Stimulated activated CD8-positive, alpha-beta memory T cell treated with anti-CD3 and anti-CD28 coated beads, Interleukin-12 subunit alpha, Interleukin-12 subunit beta, amount 100 ng/mL, for 1 hour (primary cell): ENCODE measurements at regions not wholly inside any gene's neighbourhood (a gene's known extent, or its start where the extent isn't known, plus 50 kb on each side); places are given as distances from the start of the nearest gene placed in this dataset.
"Not testable (repeated sequence)": the region's sequence is repeated elsewhere in the genome, so short reads cannot be mapped to it uniquely, and the experiment has no call there.

Experiments used
- DNase-seq: peaks from one replicate; pipeline ENCODE4 v3.0.0-alpha.2; 2020; ENCODE audit warnings: low read depth

DNA sequence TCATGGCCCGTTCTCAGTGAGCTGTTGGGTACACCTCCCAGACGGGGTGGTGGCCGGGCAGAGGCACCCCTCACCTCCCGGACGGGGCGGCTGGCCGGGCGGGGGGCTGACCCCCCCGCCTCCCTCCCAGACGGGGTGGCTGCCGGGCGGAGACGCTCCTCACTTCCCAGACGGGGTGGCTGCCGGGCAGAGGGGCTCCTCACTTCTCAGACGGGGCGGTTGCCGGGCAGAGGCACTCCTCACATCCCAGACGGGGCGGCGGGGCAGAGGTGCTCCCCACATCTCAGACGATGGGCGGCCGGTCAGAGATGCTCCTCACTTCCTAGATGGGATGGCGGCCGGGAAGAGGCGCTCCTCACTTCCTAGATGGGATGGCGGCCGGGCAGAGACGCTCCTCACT lies 129.7 kb upstream of the DAAM1 start:
- DNase-seq: not testable (repeated sequence)

DNA sequence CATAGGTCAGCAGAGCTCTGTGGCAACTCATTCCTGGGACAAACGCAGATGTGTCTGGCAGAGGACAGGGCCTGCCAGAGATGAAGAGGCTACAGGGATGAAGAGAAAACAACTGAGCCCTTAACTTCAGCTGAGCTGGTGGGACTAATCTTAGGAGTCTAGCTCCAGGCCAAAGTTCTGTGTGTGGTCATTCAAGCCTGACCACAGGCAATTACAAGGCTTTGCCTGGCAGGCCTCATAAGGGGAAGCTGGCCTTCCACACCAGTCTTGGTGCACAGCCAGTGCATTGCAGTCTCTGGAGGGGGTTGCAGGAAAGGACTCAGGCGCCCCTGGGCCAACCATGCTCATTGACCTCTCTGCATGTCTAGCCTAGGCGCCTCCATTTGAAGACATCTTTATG lies 127.6 kb upstream of the DAAM1 start:
- no peak for DNase-seq

DNA sequence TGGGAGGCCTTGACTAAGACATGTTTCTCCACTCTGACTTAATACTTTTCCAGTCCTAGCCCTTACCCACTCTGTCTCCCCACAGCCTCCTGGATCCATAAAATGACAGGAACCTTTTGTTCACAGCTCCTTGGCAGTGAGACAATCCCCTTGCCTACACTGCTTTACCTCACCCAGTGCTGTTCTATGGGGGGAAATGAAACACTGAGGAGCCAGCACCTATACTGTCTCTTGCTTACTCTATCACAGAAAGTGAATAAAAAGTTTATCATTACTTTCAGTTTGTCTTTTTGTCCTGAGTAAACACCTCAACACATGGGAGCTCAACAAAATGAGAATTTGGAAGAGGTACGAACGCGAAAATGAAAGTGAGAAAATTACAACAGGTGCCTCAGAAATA lies 127.2 kb upstream of the DAAM1 start:
- DNase-seq: no peak

DNA sequence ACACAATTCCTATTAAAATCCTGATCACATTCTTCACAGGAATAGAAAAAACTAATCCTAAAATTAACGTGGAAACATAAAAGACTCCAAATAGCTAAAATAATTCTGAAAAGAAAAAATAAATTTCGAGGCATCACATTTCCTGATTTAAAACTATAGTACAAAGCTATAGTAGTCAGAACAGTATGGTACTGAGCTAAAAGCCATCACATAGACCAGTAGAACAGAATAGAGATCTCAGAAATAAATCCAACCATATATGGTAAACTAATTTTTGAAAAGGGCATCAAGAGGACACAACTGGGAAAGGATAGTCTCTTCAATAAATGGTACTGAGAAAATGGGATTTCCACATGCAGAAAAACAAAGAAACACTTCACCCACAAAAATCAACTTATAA lies 125.2 kb upstream of the DAAM1 start:
- DNase-seq: no peak

DNA sequence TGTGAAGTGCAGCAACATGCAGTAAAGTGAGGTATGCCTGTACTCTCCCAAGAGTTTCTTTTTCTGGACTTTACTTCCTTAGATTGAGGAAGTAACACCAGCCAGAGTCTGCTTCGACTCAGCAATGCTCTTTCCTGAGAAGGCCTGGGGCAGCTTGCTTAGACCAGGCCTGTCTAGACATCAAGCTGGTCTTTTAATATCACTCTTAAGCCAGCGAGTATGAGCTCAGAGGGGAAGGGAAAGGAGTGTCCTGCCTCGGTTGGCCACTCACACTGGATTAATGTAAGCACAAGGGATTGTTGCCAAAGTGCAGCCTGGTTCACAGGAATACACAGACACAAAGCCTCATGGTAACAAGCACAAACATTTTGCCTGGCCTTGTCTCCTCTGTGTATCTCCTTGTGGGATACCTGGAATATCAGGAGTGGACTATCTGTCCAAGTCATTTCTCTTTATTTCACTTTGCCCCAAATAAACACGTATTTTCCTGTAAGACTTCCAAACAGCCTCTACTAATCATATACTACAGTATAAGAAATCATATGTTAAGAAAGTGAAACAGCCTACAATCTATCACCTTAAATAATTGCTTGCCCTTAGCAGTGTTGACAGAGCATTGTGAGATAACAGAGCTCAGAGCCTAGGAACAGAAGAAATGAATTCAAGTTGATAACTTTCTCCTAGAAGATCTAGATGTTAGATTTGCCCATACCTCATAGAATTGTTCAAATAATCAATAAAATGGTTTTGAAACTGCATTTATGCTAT lies 121.2 kb upstream of the DAAM1 start:
- no peak for DNase-seq

DNA sequence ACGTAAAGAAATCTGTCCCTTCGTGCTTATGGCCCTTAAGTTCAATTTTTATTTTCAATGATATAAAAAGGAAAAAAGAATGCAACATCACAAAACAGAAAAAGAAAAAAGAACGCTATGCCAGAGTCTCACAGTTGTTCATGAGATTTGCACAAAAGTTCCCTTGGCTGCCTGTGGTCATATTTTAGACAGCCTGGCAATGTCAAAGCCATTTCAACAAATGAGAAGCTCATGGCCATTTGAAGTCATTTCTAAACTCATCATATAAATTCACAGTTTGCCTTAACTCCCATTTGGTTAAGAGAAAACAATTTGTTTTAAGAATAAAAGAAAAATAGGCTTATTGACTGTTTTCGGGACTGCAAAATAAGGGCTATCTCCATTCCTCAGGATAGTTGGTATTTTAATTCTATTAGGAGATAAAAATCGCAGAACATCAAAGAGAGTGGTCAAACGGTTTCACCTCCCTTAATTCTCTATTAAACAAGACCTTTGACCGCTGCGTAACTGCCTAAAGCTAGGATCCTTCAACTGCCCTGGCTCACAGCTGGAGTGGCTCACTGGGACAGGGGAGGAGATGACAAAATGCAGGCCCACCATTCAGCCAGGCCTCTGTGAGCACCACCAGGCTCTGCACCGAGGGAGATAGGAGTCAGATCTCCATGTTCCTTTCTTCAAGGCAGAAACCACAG lies 119.2 kb upstream of the DAAM1 start:
- no peak for DNase-seq

DNA sequence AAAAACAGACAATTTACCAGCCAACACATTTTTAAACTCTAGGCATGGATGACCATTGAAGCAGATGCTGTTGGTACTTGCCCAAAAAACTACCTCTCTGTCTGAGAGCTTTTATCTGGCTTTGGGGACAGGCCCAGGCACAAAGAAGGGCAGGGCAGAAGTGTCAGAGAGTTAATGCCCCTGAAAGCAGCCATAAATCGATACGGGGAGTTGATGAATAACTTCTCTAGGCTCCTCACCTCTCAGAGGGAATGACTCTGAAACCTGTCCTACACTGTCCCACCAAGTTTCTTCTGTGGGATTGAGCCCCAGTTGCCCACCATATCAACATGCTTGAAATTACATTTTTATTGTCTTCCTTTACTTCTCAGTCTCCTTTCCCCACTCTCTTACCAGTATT lies 113.0 kb upstream of the DAAM1 start:
- DNase-seq: no peak

DNA sequence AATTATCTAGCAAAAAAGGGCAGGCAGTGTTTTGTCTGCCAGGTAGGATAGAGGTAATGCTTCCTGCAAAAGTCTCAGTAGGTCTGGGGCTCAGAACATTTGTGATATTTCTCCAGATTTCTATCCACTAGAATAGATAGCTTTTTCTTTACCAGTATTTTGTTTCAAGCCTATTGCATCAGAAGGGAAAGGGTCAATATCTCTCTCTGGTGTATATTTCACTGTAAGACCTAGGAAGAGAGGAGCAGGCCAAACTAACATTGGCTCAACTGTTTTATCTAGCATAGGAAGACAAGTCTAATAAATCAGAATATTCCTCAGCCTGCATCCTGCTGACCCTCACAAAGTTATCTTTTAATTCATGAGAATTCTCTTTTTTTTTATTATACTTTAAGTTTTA lies 106.7 kb upstream of the DAAM1 start:
- no peak for DNase-seq

DNA sequence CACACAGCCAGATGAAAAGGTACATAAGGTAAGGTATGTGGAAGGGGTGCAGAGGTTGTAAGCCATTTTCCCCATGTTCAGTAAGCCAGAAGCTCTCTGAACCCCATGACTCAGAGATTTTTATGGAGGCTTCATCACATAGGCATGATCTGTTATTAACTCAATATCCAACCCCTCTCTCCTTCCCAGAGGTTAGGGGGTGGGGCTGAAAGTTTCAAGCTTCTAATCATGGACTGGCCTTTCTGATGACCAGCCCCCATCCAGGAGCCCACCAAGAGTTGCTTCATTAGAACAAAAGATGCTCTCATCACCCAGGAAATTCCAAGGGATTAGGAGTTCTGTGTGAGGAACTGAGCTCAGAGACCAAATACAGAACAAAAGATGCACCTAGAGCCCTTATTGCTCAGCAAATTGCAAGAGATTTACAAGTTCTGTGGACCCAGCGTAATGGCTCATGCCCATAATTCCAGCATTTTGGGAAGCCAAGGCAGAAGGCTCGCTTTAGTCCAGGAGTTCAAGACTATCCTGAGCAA lies 103.2 kb upstream of the DAAM1 start:
- no peak for DNase-seq

DNA sequence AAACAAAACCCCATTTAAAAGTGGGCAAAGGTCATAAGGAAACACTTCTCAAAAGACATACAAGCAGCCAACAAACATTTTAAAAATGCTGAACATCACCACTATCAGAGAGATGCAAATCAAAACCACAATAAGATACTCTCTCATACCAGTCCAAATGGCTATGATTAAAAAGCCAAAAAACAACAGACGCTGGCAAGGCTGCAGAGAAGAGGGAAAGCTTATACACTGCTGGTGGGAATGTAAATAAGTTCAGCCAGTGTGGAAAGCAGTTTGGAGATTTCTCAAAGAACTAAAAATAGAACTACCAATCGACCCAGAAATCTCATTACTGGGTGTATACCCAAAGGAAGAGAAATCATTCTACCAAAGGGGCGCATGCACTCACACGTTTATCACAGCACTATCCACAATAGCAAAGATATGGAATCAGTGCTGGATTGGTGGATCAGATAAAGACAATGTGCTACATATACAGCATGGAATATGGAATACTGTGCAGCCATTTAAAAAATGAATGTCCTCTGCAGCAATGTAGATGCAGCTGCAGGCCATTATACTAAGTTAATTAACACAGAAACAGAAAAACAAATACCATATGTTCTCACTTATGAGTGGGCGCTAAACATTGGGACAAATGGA lies 102.1 kb upstream of the DAAM1 start:
- no peak for DNase-seq

DNA sequence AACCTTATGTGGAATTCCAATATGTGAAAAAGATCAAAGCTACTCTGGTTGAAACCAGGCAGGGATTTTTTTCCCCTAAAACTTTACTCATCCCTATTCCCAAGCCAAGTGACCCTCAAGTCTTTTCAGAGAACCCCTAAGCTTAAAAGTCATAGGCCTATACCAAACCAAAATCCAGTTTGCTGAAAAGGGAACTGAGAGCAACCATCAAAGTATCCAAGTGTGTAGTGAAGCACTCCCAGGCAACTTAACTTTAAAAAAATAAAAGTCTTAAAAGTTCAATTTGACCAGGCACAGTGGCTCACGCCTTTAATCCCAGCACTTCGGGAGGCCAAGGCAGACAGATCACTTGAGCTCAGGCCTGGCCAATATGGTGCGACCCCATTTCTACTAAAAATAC lies 101.2 kb upstream of the DAAM1 start:
- no peak for DNase-seq

DNA sequence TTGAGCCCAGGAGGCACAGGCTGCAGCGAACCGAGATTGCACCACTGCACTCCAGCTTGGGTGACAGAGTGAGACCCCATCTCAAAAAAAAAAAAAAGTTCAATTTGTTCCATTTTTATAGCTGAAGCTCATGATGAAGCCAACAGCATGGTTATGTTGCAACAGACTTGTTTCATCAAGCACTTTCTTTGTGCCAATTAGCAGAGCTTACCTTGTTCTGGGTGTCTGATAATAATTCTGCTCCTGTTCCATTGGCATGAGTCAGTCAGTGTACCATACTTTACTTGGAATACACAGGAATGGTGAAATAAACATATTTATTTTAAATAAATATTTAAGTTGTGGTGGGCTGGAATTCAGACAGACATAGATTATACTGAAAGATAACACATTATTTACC lies 100.8 kb upstream of the DAAM1 start:
- no peak for DNase-seq

DNA sequence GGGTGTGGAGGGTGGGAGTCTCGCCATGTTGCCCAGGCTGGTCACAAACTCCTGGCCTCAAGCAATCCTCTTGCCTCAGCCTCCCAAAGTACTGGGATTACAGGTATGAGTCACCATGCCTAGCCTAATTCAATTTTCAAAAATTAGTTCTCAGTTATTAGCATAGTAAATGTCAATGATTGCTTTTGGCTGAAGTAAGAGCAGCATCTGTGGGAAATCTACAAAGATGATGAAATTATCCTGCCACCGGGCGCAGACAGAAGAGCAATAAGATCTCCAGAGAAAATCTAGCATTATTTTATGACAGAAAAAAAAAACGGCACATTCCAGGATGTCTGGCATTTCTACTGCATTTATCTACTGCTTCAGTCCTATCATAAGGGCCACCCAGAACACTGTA lies 97.9 kb upstream of the DAAM1 start:
- no peak for DNase-seq

DNA sequence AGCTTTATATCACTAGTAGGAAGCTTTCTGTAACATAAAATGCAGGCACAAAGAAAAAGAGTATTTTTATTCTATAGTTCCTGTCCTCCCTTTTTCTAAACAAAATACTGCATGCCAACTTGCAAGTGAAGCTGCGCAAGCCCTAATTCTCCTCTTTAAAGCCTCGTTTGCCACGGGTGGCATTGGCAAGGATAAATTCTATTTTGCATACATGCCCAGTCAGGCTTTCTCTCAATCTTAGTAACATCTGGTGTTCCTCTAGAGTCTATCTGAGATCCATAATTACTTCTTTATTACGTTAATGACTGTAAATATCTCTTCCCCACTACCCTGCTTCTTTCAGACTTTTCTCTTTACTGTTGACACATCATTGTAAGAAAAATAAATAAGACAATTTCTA lies 97.1 kb upstream of the DAAM1 start:
- no peak for DNase-seq

DNA sequence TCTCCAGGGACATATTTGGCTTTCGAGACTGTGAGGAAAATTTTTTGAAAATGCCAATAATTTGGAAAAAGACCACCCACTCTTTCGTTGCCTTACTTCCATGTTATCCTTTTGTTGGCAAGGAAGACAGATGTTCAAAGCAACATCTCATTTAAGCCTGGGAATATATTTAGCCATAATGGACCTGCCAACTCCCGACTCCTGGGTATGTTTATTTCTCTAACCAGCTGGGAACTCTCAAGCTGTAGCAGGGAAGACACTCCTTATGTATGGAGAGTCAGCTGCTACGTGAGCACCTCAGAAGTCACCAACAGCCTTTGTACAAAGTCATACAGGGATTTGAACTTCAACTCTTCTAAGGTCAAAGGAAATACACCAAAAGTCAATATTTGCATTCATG lies 96.5 kb upstream of the DAAM1 start:
- DNase-seq: no peak

DNA sequence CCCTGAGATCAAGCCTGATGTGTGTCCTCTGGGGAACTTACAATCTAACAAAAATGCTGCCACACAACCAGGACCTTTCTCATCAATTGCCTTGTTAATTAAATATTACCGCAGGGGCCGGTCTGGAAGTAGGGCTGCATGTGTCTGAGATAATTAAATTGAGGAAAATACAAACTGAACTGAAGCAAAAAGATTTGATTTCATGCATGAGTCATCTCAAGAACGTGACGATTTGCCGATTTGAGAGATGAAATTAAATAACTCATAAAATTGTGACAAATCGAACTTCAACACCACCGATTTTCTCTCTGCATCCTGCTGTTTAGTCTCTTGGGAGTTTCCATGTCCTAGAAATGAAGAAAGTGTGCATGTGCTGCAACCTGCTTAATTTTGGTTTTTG lies 94.6 kb upstream of the DAAM1 start:
- DNase-seq: no peak

DNA sequence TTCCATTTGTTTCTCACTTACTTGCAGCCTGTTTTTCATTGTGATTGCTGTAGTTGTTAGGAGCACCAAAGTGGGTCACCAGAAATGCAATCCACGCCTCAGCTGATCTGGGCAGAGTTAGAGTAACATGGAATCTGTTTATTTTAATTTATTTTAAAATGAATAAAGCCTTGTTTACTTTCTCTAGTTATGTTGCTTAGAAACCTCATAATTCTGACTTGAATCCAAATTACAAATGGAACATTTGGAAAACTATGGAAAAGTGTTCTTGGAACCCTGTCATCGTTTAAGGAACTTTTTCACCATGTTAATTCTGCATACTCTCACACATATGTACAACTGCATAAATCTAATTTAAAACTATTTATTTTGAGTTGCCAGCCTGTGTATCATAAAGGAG lies 92.2 kb upstream of the DAAM1 start:
- no peak for DNase-seq

DNA sequence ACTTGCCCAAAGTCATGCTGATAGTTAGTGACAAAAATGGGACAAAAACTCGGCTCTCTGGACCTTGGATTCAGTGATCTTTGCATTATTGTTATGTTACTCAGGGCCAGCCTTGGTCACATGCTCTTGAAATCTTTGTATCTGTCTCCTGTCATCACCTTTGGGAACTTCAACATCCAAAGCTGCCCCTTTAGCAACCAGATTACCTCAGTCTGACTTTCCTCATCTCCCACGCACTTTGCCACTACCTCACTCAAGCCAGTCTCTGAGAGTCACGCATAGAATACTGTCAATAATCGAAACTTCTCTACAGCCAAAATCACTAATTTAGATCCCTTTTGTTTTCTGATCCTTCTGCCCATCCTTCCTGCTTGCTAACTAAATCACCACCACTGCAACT lies 90.8 kb upstream of the DAAM1 start:
- no peak for DNase-seq

DNA sequence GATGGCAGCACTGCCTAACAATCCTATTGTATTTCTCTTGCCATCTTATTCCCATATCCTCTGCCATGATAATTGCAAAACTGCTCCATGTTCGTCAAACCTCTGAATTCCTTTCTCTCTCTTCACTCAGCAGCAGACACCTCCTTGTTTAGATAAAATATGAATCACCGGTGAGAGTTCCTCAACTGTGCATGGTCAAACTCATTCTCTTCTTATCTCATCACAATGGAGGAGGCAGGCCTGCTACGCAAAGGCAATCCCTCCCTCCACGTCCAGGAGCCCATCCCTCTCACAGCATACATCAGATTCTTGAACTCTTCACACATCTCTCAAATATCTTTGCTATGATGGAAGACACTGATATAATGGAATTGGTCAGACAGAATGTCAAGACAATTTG lies 90.1 kb upstream of the DAAM1 start:
- DNase-seq: no peak

DNA sequence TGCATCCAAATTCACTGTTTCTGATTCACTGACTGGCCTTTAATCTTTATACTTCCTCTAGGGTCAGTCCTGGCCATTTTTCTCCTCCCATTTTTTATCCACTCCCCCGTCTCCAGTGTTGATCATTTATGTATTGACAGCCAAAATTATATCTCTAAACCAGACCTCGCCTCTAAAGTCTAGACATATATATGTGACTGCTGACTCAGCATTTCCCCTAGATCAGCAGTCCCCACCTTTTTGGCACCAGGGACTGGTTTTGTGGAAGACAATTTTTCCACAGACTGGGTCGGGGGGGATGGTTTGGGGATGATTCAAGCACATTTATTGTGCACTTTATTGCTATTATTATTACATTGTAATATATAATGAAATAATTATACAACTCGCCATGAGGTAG lies 88.3 kb upstream of the DAAM1 start:
- DNase-seq: no peak

DNA sequence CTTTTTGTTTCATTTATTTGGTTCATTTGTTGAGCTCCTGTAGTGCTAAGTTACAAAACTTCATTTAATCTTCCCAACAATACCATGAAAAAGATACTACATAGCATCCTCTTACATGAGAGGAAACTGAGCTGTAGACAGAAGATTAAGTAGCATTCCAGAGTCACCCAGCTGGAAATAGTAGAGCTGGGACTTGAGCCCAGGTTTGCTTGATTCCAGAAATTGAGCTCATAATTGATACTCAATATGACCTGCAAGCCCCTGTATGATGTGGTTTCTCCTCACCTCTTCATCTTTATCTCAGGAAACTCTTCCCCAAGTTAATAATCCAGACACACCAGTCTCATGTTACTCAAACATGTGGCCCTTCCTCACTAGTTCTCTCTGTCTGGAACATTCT lies 87.0 kb upstream of the DAAM1 start:
- DNase-seq: no peak

DNA sequence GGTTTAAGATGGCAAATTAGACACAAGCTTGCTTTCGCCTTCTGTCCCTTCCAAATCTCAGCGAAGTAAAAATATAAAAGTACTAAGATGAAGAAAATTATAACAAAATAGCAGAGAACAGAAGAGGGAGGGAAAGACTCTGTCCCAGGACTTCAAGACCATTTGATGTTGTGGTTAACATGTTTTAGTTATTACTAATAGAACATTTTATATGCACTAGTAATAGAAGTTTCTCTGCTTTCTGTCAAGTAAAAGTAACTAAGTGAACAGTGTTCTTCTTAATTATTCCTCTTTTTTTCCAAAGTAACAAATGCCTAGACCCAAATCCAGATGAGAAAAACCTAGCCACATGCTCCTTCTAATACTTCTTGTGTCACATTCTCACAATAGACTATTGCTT lies 85.1 kb upstream of the DAAM1 start:
- DNase-seq: no peak

DNA sequence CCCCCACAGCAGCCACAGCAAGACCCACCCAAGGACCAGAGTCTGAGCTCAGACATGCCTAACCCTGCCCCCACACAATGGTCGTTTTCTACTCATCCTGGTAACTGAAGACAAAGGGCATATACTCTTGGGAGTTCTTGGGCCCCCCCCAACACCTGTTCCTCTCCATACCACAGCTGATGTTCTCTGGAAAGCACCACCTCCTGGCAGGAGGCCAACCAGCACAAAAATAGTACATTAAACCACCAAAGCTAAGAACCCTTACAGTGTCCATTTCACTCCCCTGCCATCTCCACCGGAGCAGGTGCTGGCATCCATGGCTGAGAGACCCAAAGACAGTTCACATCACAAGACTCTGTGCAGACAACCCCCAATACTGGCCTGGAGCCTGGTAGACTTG lies 80.6 kb upstream of the DAAM1 start:
- DNase-seq: no peak
